Uterus (tissue), 2 donors: ENCODE measurements at regions not wholly inside any gene's neighbourhood (a gene's known extent, or its start where the extent isn't known, plus 50 kb on each side); places are given as distances from the start of the nearest gene placed in this dataset.

ENCODE experiments used
- CTCF ChIP-seq, 4 experiments: fragments of 200-600 bp in 2 of 4; fragments of 450-650 bp in 2 of 4; sonication (generic) in 2 of 4; IDR thresholded peaks; one replicate each; pipeline ENCODE4 v1.5.1; 2016 to 2019; ENCODE audit warnings: antibody characterized with exemption in 4 of 4, mild to moderate bottlenecking in 2 of 4, moderate library complexity in 1 of 4
- POLR2A ChIP-seq, 2 donors: fragments of 450-650 bp; IDR thresholded peaks; one replicate each; pipeline ENCODE4 v1.6.1; 2016; ENCODE audit warnings: antibody characterized with exemption in 2 of 2, mild to moderate bottlenecking in 1 of 2, moderate library complexity in 1 of 2

GRCh38 chr21:17003258-17003615 is 509.6 kb upstream of the CXADR start:
- no peak for TF ChIP-seq POLR2A (IDR thresholded peaks at IDR 0.05)
- TF ChIP-seq CTCF (IDR thresholded peaks at IDR 0.05), result no peak
